Left lung (tissue), 4 donors: ENCODE measurements at regions not wholly inside any gene's neighbourhood (a gene's known extent, or its start where the extent isn't known, plus 50 kb on each side); places are given as distances from the start of the nearest gene placed in this dataset.
A peak's percentile ranks its signal among the peaks of the same experiment; 100 is the strongest.

Experiments used
- ATAC-seq: fragments of 200-7000 bp; cut with Tn5 transposase; one replicate; pipeline ENCODE4 v1.9.1; 2020; ENCODE audit warnings: moderate library complexity
- DNase-seq, 4 donors: peaks; one replicate each; pipeline ENCODE4 v3.0.0-alpha.2; 2013 to 2020
- H3K27ac ChIP-seq, 2 donors: fragments of 200-600 bp; sonication (generic) in 1 of 2; one replicate each; pipeline versions ENCODE4 v1.5.0 to v1.8.0; 2020 to 2021
- H3K27me3 ChIP-seq, 2 donors: fragments of 200-600 bp; sonication (generic) in 1 of 2; one replicate each; pipeline versions ENCODE4 v1.5.0 to v1.8.0; 2020 to 2021
- H3K36me3 ChIP-seq, 2 donors: fragments of 200-600 bp; sonication (generic) in 1 of 2; one replicate each; pipeline versions ENCODE4 v1.5.0 to v1.8.0; 2020 to 2021
- H3K4me1 ChIP-seq, 2 donors: fragments of 200-600 bp; one replicate each; pipeline ENCODE4 v1.8.0; 2021
- H3K4me3 ChIP-seq, 2 donors: fragments of 200-600 bp; sonication (generic) in 1 of 2; one replicate each; pipeline versions ENCODE4 v1.5.0 to v1.8.0; 2020 to 2021; ENCODE audit warnings: mild to moderate bottlenecking in 1 of 2
- H3K9me3 ChIP-seq, 2 donors: fragments of 200-600 bp; sonication (generic) in 1 of 2; one replicate each; pipeline versions ENCODE4 v1.5.0 to v1.8.0; 2020 to 2021
- CTCF ChIP-seq, 2 donors: fragments of 200-600 bp; sonication (generic) in 1 of 2; IDR thresholded peaks; one replicate each; pipeline versions ENCODE4 v1.5.0 to v1.8.0; 2021; ENCODE audit warnings: antibody characterized with exemption in 2 of 2
- intact Hi-C, 2 donors: fragments of 100-400 bp; cut with DNase I; formaldehyde crosslinking; loops; one replicate each; pipeline versions ENCODE4 v1.11.2 to v1.14.2; 2022
- donor health status: DM: no; HTN: yes; CAD: no.
- donor health status: DM: no; HTN: no; CAD: no.

GRCh38 chr20:52087471-52087870 is 104.1 kb downstream of the ZFP64 start:
- Histone ChIP-seq H3K9me3 (peaks cover 0 to 12% of the 10 kb centered on the region in 2 donors), H3K4me3 (no peak overlapping the region), H3K4me1 (no peaks in the 10 kb centered on the region), H3K27ac (no peak overlapping the region), H3K36me3 (peaks cover 0 to 22% of the 10 kb centered on the region in 2 donors), H3K27me3 (no peaks in the 10 kb centered on the region)
- no peak for ATAC-seq
- no peak for DNase-seq
- intact Hi-C loops = loop anchor here in 1 of 2 donors (10.0 kb wide), 1 partner anchor 453 kb away; no protein-coding TSS in a partner anchor
- TF ChIP-seq CTCF (IDR thresholded peaks at IDR 0.05) = no peak

GRCh38 chr20:52086878-52087277 is 104.7 kb downstream of the ZFP64 start:
- intact Hi-C loops = loop anchor here in 1 of 2 donors (10.0 kb wide), 1 partner anchor 452 kb away; no protein-coding TSS in a partner anchor
- H3K36me3 ChIP-seq = peaks cover 0 to 22% of the 10 kb centered on the region in 2 donors
- peaks cover 0 to 12% of the 10 kb centered on the region in 2 donors for H3K9me3 ChIP-seq
- no peak for ATAC-seq
- DNase-seq = no peak
- no peaks in the 10 kb centered on the region for H3K4me1 ChIP-seq
- no peaks in the 10 kb centered on the region for H3K27me3 ChIP-seq
- no peak for TF ChIP-seq CTCF (IDR thresholded peaks at IDR 0.05)
- no peak overlapping the region for H3K4me3 ChIP-seq
- H3K27ac ChIP-seq = no peak overlapping the region

- Histone ChIP-seq H3K27me3 (no peaks in the 10 kb centered on the region), H3K36me3 (peaks cover 0 to 22% of the 10 kb centered on the region in 2 donors), H3K9me3 (peaks cover 0 to 12% of the 10 kb centered on the region in 2 donors), H3K4me3 (no peak overlapping the region), H3K27ac (no peak overlapping the region), H3K4me1 (no peaks in the 10 kb centered on the region)
- no peak for ATAC-seq
- TF ChIP-seq CTCF (IDR thresholded peaks at IDR 0.05) = no peak
- DNase-seq = no peak
- intact Hi-C loops = loop anchor here in 1 of 2 donors (10.0 kb wide), 1 partner anchor 450 kb away; no protein-coding TSS in a partner anchor
Measured at GRCh38 chr20:52084727-52085126, 106.9 kb downstream of the ZFP64 start.

- intact Hi-C loops = loop anchor here in 1 of 2 donors (10.0 kb wide), 1 partner anchor 449 kb away; no protein-coding TSS in a partner anchor
- H3K27ac ChIP-seq = no peak overlapping the region
- ATAC-seq (peak; percentile 82), DNase-seq (peak in 3 of 4 donors; percentile 43 to 82 (median 65))
- TF ChIP-seq CTCF (IDR thresholded peaks at IDR 0.05) = peak; percentile 28 to 44
- peaks cover 0 to 12% of the 10 kb centered on the region in 2 donors for H3K9me3 ChIP-seq
- H3K27me3 ChIP-seq = no peaks in the 10 kb centered on the region
- H3K36me3 ChIP-seq = peaks cover 0 to 22% of the 10 kb centered on the region in 2 donors
- H3K4me3 ChIP-seq = no peak overlapping the region
- H3K4me1 ChIP-seq = no peaks in the 10 kb centered on the region
Measured at GRCh38 chr20:52083627-52084232, 107.8 kb downstream of the ZFP64 start.

GRCh38 chr20:52082612-52083011 is 109.0 kb downstream of the ZFP64 start:
- ATAC-seq (no peak), DNase-seq (no peak)
- Histone ChIP-seq H3K36me3 (peaks cover 0 to 17% of the 10 kb centered on the region in 2 donors), H3K4me3 (no peak overlapping the region), H3K9me3 (peaks cover 0 to 11% of the 10 kb centered on the region in 2 donors), H3K27me3 (no peaks in the 10 kb centered on the region), H3K27ac (no peak overlapping the region), H3K4me1 (no peaks in the 10 kb centered on the region)
- no peak for TF ChIP-seq CTCF (IDR thresholded peaks at IDR 0.05)
- intact Hi-C loops = loop anchor here in 1 of 2 donors (10.0 kb wide), 1 partner anchor 448 kb away; no protein-coding TSS in a partner anchor
